ENCODE measurements at regions not wholly inside any gene's neighbourhood (a gene's known extent, or its start where the extent isn't known, plus 50 kb on each side); places are given as distances from the start of the nearest gene placed in this dataset.
A peak's percentile ranks its signal among the peaks of the same experiment; 100 is the strongest.
"Not testable (repeated sequence)": the region's sequence is repeated elsewhere in the genome, so short reads cannot be mapped to it uniquely, and the experiment has no call there.

DNA sequence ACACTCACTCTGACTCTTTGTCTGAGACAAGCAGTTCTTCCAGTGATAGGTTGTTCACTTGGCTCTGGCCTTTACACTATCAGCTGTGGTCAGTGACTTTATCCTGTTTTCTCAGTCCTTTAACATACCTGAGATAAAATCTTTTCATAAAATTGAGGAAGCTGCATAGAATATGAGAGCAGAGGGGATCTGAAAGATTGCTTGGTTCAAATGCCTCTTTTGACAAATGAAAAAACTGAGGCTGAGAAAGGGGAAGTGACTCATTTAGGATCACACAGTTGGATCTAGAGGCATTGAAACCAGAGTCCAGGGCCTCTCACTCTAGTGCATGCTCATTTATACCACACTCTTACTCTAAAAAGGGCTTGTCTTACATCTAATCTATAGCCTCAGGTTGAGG, 277.0 kb upstream of the TBX18 start:
- no peak for DNase-seq (ENCODE audit: low read depth in 4 of 4, low spot score in 3 of 4)

DNA sequence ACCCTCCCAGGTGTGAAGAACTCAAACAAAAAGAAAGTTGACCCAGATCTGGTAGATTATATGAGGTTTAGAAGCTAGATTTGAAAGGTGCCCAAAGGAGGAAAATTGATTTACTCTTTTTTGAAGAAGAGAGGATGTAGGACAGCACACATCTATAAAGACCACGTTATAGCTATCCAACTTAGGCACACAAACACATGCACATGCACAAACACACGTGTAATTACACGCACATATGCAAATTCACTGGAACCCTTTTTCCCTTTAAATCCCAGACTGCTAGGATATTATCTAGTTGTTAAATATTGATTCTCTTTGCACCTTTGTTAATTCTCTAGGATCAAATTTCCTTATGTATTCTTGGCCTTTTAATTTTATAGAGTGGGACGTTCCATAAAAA, 272.8 kb upstream of the TBX18 start:
- DNase-seq (ENCODE audit: low read depth in 4 of 4, low spot score in 3 of 4): no peak

DNA sequence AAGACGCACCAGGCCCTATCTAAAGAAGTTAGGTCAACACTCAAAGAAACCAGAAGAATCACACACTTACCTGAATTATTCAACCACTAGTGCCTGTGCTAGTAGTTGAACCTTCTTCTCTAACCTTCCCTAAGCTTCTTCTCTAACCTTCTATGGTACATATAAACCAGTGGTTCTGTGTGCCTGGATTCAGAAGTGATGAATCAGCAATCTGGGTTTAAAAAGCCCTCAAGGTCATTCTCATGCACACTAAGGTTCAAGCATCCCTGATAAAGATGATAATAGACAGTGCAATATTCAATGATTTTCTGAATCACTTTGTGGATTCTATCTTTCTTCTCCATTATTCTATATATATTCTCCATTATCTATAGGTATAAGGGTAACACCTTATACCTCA, 271.4 kb upstream of the TBX18 start:
- no peak for DNase-seq (ENCODE audit: low read depth in 4 of 4, low spot score in 3 of 4)

DNA sequence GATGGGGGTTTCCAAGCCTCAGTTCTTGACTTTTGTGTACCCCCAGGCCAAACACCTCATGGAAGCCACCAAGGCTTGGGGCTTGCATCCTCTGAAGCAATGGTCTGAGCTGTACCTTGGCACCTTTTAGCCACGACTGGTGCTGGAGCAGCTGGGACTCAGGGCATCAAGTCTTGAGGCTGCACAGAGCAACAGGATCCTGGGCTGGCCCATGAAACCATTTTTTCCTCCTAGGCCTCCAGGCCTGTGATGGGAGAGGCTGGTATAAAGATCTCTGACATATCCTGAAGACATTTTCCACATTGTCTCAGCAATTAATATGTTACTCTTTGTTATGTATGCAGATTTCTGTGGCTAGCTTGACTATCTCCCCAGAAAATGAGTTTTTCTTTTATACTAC, 269.1 kb upstream of the TBX18 start:
- DNase-seq (ENCODE audit: low read depth in 4 of 4, low spot score in 3 of 4): no peak

DNA sequence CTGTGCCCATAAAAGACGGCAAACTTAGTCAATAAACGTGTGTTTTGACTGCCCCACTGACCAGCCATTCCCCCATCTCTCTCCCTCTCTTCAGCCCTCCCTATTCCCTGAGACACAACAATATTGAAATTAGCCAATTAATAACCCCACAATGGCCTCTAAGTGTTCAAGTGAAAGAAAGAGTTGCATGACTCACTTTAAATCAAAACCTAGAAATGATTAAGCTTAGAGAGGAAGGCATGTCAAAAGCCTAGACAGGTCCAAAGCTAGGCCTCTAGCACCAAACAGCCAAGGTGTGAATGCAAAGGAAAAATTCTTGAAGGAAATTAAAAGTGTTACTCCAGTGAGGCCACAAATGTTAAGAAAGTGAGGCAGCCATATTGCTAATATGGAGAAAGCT, 261.6 kb upstream of the TBX18 start:
- no peak for DNase-seq (ENCODE audit: low read depth in 4 of 4, low spot score in 3 of 4)

DNA sequence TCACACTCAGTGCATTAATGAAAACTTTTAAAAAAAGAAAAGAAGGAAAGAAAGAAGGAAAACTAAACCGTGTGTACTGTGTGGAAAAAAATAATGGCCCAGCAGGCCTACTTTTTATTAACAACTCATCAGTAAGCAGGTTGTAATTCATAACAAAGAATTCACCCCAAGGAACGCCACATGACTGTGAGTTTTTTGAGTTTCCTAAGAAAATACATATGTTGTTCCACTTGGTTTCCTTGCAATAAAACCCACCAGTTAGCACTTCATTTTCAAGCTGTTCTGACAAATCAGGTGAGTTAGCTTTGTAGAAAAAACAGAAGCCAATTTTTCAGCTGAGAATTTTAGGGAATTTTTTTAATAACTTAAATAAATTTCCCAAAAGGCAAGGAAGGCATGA, 259.3 kb upstream of the TBX18 start:
- DNase-seq (ENCODE audit: low read depth in 4 of 4, low spot score in 3 of 4): no peak

DNA sequence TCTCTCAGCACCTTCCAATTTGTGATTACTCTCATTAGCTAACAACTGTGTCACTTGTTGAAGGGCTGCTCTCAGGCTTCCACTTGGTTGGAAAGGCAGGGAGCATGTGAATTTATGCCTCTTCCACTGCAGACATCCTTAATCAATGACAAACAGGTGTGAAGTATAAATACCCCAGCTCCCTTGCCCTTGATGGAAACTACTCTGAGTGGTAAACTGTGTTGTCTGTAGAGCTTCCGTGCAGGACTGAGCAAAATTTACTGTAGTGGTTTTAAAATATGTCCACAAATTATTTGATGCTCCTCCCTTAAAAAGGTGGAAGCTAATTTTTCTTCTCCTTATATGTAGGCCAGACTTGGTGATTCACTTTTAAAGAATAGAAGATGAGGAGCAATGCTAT, 253.0 kb upstream of the TBX18 start:
- no peak for DNase-seq (ENCODE audit: low read depth in 4 of 4, low spot score in 3 of 4)

DNA sequence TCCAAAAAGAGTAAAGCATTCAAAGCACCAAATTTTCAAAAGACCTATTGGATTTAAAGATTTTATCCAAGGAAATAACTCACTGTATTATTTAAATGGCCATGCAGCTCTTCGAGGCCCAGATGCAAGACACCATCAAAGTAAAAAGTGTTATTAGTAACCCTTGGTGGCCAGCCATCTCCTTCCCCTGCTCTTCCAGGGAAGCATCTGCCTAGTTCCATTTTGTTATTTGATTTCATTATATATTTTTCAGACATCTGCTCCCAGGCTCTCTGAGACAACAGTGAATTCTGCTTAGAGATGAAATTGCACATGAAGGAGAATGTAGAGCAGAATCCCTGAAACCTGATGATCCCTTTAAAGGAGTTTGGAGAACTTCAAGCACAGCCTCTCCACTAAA, 252.3 kb upstream of the TBX18 start:
- DNase-seq (ENCODE audit: low read depth in 4 of 4, low spot score in 3 of 4): no peak

DNA sequence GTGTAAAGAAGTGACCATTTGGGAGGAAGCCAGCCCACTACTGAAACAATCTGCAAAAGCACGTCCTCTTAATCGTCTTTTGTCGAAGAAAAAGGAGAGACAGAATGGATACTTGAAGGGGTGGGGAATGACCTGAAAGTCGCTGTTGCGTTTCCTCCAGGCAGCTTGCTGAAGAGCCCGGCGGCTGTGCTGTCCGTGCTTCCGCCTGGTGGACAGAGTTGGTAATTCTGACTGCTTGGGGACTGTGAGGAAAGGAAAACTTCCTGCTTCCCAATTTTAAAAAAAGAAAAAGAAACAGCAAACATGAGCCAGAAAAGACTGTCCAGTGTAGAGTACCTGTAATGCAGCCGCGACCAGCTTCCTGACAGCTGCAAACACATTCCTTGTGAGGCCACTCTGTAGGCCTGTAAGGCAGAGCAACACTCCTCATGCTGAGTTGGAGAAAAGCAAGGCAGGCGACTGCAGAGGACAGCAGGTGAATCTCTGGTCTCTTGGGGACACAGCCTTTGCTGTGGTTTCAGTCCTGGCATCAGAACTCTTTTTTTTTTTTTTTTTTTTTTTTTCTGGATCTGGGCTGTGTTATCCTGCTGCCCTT, 251.1 kb upstream of the TBX18 start:
- DNase-seq (ENCODE audit: low read depth in 4 of 4, low spot score in 3 of 4): peak in 2 of 4 donors; percentile 24 to 37

DNA sequence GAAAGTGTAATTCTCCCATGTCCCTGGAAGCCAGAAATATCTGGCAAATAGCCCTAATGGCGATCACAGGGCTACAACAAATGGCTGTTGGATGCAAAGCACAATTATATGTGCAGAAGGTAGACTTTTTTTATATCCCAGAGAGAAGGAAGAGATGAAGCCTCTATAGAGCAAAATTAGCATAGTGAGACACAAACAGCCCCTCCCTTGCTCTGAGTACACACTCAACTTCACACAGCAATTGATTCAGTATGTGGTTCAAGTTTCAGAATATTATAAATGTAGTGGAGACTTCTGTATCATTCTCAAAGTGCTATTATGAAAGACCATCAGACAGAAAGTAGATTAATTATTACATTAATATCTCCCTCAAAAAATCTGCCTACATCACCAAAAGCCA, 246.5 kb upstream of the TBX18 start:
- no peak for DNase-seq (ENCODE audit: low read depth in 4 of 4, low spot score in 3 of 4)

DNA sequence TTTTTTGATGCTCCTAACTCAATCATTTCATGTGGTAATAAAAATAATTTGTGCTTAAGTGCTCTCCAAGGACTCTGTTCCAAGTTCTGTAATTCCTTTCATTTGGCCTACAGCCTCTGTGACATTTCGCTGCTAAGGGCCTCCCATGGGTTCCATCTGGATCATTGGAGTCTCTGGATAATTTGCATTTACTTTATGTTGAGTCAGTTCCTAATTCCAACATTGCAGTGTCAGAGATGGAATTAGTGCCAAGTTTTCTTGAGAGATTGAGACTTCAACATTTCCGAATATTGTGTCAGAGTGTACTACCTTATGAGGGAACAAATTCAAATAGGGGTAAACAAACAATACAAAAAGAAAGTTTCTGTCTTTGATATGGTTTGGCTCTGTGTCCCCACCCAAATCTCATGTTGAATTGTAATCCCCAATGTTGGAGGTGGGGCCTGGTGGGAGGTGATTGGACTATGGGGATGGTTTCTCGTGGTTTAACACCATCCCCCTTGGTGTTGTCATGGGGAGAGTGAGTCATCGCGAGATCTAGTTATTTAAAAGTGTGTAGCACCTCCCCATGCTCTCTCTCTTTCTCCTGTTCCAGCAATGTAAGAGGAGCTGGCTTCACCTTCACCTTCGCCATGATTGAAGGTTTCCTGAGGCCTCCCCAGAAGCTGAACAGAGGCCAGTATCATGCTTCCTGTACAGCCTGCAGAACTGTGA, 244.1 kb upstream of the TBX18 start:
- no peak for DNase-seq (ENCODE audit: low read depth in 4 of 4, low spot score in 3 of 4)

DNA sequence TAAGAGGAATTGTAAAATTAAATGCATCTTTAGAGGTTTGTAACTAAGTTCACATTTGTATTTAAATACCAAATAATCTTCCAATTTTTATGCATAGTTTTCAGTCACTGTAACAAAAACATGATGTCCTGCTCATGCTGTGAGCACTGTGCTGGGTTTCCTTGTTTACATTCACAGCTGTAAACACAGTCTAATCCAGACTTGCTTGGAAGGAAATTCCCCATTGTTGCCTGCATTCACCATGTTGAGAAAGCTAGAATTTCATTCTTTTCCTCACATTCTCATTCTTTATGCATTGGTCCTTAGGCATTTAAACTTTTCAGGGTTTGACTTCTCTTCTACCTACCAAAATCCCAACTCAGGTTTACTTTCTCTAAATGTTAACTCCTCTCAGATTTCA, 242.0 kb upstream of the TBX18 start:
- no peak for DNase-seq (ENCODE audit: low read depth in 4 of 4, low spot score in 3 of 4)

DNA sequence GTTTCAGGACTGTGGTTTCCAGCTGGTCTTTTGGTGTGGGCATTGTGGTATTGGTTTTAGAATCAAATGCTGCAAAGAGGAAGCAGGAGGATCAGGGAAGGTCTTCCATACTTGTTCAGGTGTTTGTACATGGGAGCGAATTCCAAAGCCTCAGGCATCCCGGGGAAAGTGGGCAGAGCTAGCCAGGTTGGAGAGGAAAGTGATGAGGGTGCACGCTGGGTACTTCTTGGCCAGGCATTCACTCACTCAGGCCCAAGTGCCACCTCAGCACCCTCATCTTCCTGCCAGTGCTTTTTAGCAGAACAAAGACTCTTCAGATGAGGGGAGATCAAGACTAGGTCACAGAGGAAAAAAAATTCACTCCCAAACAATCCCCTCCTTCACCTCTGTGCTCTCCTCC, 241.1 kb upstream of the TBX18 start:
- DNase-seq (ENCODE audit: low read depth in 4 of 4, low spot score in 3 of 4): no peak

DNA sequence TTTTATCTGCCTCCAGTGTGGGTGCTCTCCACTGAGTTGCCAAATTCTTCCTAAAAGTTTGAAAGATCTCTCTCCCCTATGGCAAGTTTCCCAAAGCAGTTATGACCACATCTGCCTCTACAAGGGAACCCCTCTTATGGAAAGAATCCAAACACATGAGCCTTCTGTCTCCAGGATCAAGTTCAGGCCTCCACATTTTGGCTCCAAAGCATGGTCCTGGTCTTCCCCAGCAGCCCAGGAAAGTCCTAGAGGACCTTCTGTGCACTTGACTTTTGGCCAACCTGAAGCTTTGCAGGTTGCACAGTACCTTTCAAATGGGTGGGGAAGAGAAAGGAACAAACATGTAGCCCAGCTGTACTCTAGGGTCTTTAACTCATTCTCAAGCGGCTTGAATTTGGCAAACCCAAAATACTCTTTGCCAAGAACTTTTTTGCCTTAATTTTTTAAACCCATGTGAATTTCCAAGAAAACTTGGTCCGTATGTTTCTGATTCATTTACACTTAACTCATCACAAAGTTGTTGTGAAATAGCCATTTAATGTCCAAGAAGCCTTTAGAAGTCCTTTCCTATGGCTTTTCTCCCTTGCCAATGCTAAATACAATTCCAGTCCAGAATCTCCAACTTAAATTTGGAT, 240.1 kb upstream of the TBX18 start:
- DNase-seq (ENCODE audit: low read depth in 4 of 4, low spot score in 3 of 4): no peak

DNA sequence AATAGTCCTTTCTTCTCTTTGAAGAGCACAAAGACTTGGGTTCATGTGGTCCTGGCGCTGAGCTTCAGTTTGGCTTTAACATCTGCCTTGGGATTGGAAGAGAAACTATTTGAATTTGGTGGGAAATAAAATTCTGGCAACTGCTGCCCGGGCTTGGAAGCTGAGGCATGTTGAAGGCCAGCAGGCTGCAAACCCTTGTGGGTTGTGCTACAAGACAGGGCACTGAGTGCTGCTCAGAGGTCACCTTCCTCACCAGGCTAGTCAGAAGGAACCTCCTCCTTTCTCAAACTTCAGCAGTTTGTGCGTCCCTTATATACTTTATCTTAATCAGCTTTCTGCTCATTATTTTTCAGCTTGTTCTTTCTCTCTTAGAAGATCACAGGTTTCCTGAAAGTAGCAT, 238.4 kb upstream of the TBX18 start:
- DNase-seq (ENCODE audit: low read depth in 4 of 4, low spot score in 3 of 4): no peak

DNA sequence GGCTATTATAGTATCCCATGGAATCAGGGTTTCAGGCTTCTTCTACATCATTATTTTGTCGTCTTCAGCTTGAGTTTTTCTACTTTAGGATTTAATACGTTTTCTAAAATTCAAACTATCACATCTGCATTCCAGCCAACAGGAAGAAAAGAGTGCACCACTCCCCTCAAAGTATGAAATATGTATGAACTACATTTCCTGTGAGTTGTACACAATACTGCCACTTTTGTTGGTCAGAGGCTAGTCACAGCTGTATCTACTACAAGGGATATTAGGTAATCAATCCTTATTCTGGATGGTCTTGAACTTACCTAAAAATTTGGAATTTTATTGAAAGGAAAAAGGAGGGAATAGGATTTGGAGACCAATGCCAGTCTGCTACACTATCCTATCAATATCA, 235.6 kb upstream of the TBX18 start:
- no peak for DNase-seq (ENCODE audit: low read depth in 4 of 4, low spot score in 3 of 4)

DNA sequence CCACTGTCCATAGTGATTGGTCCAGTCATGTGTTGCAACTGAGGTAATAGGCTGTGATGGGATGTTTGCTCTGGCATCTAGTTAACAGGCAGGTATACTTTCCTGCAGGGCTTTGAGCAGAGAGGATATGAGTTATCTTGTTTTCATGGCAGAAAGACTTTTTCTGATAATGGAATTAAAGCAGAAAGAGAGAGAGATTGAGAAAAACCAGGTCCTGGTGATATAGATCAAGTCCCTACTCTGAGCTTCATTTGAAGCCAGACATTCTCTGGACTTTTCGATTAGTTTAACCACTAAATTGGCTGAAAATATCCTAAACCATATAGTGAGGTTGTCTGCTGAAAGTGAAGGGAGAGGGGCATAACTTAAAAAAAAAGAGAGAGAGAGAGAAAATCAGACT, 233.8 kb upstream of the TBX18 start:
- no peak for DNase-seq (ENCODE audit: low read depth in 4 of 4, low spot score in 3 of 4)

DNA sequence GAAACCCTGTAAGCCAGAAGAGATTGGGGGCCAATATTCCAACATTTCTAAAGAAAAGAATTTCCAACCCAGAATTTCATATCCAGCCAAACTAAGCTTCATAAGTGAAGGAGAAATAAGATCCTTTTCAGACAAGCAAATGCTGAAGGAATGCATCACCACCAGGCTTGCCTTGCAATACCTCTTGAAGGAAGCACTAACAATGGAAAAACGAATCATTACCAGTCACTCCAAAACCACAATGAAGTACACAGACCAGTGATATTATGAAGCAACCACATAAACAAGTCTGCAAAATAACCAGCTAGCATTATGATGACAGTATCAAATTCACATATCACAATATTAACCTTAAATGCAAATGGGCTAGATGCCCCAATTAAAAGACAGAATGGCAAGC, 224.4 kb upstream of the TBX18 start:
- not testable (repeated sequence) for DNase-seq (ENCODE audit: low read depth in 4 of 4, low spot score in 3 of 4)

DNA sequence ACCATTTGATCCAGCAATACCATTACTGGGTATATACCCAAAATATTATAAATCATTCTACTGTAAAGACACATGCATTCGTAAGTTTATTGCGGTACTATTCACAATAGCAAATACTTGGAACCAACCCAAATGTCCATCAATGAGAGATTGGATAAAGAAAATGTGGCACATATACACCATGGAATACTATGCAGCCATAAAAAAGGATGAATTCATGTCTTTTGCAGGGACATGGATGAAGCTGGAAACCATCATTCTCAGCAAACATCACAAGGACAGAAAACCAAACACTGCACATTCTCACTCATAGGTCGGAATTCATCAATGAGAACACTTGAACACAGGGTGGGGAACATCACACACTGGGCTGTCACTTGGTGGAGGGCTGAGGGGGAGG, 221.1 kb upstream of the TBX18 start:
- DNase-seq (ENCODE audit: low read depth in 4 of 4, low spot score in 3 of 4): not testable (repeated sequence)

DNA sequence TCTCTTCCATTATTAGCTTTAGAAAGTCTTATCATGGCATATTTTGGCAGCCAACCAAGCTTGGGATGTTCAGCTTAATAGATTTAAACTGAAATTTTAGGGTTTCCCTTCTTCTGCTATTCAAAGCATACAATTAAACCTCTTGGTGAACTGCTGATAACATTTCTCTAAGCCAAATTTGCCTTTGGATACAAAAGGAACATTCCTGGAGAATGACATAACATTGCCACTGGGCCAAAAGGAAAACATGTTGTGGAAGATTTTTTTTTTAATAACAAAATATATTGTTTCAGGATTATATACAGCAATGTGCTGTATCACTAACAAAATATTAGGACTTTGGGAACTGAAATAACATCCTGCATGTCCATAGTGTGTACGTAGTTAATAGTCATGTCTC, 215.1 kb upstream of the TBX18 start:
- DNase-seq (ENCODE audit: low read depth in 4 of 4, low spot score in 3 of 4): no peak

DNA sequence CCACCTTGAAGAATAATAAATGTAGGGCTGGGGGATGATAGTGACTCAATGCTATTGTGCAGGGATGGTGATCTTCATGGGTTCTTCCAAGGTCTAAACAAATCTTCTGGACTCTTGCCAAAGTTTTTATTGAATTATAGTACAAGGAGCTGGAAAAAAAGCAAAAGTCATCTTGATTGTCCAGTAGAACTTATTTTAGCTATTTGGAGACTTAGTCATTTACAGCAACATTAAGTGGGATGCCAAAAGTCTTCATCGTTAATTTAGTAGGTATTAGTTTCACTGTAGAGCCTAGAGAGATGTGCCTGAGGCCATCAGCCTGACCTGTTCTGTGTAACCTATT, 212.9 kb upstream of the TBX18 start:
- no peak for DNase-seq (ENCODE audit: low read depth in 4 of 4, low spot score in 3 of 4)

DNA sequence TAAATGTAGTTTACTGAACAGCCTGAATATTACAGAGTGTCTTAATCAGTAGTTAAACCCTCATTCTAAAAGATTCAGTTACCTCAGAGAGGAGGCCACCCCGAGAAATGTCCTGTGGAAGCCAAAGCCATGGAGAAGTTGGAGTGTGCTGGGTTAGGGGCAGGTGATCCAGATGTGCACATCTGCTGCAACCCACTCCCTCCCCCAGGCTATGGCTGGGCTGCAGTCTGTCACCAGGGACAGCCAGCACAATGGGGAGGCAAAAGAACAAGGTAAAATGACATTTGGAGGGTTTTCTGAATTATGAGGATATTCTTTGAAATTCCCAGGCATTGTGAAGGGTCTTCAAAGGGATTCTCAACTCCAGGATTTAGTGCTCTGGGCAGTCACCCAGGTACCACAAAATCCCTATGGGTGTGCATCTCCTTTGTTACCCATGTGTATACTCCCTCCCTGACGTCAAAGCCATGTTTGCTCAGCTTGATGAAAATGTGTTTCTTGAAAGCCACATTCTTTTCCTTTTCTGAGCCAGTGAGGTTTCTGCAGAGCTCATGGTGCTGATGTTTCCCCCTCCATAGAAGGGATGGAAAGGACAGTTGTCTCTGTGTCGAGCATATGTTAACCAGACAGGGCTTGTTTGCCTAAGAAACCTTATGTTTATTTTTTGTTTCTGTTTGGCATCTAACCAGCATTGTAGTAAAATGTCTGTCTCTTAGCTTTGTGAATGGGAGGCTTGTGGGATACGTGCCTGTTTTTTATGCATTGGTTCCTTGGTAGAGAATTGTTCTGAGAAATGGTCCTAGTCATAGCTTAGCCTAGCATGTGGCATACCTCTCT, 212.3 kb upstream of the TBX18 start:
- DNase-seq (ENCODE audit: low read depth in 4 of 4, low spot score in 3 of 4): no peak

All from left renal pelvis (tissue), 4 donors.